ENCODE measurements at regions not wholly inside any gene's neighbourhood (a gene's known extent, or its start where the extent isn't known, plus 50 kb on each side); places are given as distances from the start of the nearest gene placed in this dataset.
"Not testable (repeated sequence)": the region's sequence is repeated elsewhere in the genome, so short reads cannot be mapped to it uniquely, and the experiment has no call there.

DNA sequence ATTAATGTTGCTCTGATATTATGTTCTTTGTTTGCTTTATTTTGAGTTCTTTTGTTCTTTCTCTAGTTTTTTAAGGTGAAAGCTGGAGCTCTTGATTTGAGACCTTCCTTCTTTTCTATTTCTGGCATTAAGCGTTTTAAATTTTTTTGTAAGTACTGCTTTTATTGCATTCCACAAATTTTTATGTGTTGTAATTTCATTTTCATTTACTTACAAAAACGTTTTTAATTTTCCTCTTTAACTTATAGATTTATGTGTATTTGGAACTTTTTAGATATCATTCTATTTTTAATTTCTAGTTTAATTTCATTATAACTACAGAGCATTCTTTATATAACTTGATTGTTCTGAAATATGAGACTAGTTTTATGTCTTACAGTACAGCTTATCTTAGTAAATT lies 395.6 kb downstream of the ETV1 start:
- Histone ChIP-seq H3K4me3 (no peak overlapping the region), H3K9me3 (ENCODE audit: low read depth, low read length) (no peaks in the 10 kb centered on the region)

DNA sequence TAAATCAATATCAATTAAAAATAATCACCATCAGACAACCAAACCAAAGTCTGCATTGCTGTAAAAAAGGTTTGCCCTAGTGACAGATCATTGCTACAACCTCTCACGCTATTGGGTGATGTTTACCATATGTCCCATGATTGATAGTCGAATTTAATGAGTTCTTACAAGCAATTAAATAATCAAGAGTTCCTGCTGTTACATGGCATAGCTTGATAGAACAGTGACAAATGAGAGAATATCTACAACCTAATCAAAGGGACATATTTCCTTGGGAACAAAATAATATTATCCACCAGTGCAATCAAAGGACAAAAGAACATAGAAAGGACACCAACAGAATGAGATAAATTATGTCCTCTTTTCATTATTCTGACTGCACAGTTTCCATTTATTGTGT lies 387.4 kb downstream of the ETV1 start:
- H3K9ac ChIP-seq (ENCODE audit: insufficient read length), result no peak overlapping the region
- H3K27ac ChIP-seq, result no peak overlapping the region
- no peak overlapping the region for H3K4me3 ChIP-seq
- DNase-seq (ENCODE audit: low read depth, low spot score), result no peak
- TF ChIP-seq EZH2 (IDR thresholded peaks at IDR 0.05), result no peak
- TF ChIP-seq FOXP2 (optimal IDR thresholded peaks at IDR 0.05; ENCODE audit: control extremely low read depth, extremely low read length, insufficient read depth), result no peak
- no peak for TF ChIP-seq POLR2AphosphoS5 (IDR thresholded peaks at IDR 0.05; ENCODE audit: borderline replicate concordance, low read depth, low read length)
- H3K9me3 ChIP-seq (ENCODE audit: low read depth, low read length), result no peaks in the 10 kb centered on the region
- H3K36me3 ChIP-seq (ENCODE audit: insufficient read depth, low read length), result no peaks in the 10 kb centered on the region

More for the DNA sequence above, 395.6 kb downstream of the ETV1 start:
- TF ChIP-seq EZH2 (IDR thresholded peaks at IDR 0.05) (no peak), POLR2AphosphoS5 (IDR thresholded peaks at IDR 0.05; ENCODE audit: borderline replicate concordance, low read depth, low read length) (no peak), FOXP2 (optimal IDR thresholded peaks at IDR 0.05; ENCODE audit: control extremely low read depth, extremely low read length, insufficient read depth) (no peak)
- H3K36me3 ChIP-seq (ENCODE audit: insufficient read depth, low read length), result no peaks in the 10 kb centered on the region
- no peak overlapping the region for H3K9ac ChIP-seq (ENCODE audit: insufficient read length)
- DNase-seq (ENCODE audit: low read depth, low spot score), result no peak
- H3K27ac ChIP-seq, result no peak overlapping the region

DNA sequence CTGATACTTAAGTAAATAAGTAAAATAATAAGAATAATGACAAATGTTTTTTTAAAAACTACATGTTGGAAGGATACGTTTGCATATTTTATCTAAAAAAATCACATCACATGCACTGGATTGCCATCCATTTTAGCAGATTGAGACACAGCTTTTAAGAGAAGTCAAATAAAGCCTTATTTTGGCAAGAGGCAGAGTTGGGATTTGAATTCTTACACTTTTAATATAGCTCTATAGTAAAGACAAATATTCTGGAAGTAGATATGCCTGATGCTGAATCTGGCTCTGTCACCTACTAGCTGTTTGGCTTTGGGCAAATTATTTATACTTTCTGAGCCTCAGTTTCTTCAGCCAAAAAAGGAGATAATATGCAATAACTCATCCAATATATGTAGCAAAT lies 386.4 kb downstream of the ETV1 start:
- Histone ChIP-seq H3K9ac (ENCODE audit: insufficient read length) (no peak overlapping the region), H3K9me3 (ENCODE audit: low read depth, low read length) (no peaks in the 10 kb centered on the region), H3K27ac (no peak overlapping the region), H3K4me3 (no peak overlapping the region), H3K36me3 (ENCODE audit: insufficient read depth, low read length) (no peaks in the 10 kb centered on the region)
- TF ChIP-seq POLR2AphosphoS5 (IDR thresholded peaks at IDR 0.05; ENCODE audit: borderline replicate concordance, low read depth, low read length) (no peak), EZH2 (IDR thresholded peaks at IDR 0.05) (no peak), FOXP2 (optimal IDR thresholded peaks at IDR 0.05; ENCODE audit: control extremely low read depth, extremely low read length, insufficient read depth) (no peak)
- DNase-seq (ENCODE audit: low read depth, low spot score), result no peak

DNA sequence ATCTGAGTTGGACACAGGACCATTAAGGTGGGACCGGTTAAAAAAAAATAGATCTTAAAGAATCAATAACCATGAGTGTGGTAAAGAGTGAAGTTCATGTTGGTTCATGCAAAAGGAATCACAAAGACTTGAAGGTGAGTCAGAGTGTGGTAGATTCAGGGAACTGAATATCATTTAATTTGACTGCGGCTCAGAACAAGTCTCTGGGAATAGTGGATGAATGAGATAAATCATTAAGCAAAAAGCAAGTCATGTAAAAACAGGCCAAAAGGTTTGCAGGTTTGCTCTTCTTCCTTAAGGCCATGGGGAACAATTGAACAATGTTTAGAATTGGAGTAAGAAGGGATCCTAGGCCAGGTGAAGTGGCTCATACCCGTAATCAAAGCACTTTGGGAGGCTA lies 385.8 kb downstream of the ETV1 start:
- H3K9ac ChIP-seq (ENCODE audit: insufficient read length), result no peak overlapping the region

DNA sequence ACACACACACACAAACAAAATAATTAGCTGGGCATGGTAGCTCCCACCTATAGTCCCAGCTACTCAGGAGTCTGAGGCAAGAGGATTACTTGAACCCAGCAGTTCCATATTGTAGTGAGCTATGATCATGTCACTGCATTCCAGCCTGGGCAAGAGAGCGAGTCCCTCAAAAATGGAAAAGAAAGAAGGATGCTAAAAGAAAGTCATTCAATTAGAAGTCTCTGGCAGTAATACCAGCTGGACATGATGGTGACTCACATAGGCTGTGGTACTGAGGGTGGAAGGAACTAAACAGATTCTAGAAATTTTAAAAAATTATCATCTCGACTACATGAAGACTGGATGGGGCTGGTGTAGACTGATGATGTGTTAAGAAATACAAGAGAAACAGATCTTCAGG lies 385.3 kb downstream of the ETV1 start:
- H3K36me3 ChIP-seq (ENCODE audit: insufficient read depth, low read length), result no peaks in the 10 kb centered on the region
- no peak overlapping the region for H3K27ac ChIP-seq
- H3K4me3 ChIP-seq, result no peak overlapping the region
- H3K9me3 ChIP-seq (ENCODE audit: low read depth, low read length), result no peaks in the 10 kb centered on the region
- DNase-seq (ENCODE audit: low read depth, low spot score), result no peak
- no peak for TF ChIP-seq POLR2AphosphoS5 (IDR thresholded peaks at IDR 0.05; ENCODE audit: borderline replicate concordance, low read depth, low read length)
- no peak for TF ChIP-seq EZH2 (IDR thresholded peaks at IDR 0.05)
- no peak for TF ChIP-seq FOXP2 (optimal IDR thresholded peaks at IDR 0.05; ENCODE audit: control extremely low read depth, extremely low read length, insufficient read depth)
- no peak overlapping the region for H3K9ac ChIP-seq (ENCODE audit: insufficient read length)

More for the DNA sequence above, 385.8 kb downstream of the ETV1 start:
- Histone ChIP-seq H3K27ac (no peak overlapping the region), H3K9me3 (ENCODE audit: low read depth, low read length) (no peaks in the 10 kb centered on the region), H3K36me3 (ENCODE audit: insufficient read depth, low read length) (no peaks in the 10 kb centered on the region), H3K4me3 (no peak overlapping the region)
- DNase-seq (ENCODE audit: low read depth, low spot score), result no peak
- no peak for TF ChIP-seq EZH2 (IDR thresholded peaks at IDR 0.05)
- no peak for TF ChIP-seq POLR2AphosphoS5 (IDR thresholded peaks at IDR 0.05; ENCODE audit: borderline replicate concordance, low read depth, low read length)
- no peak for TF ChIP-seq FOXP2 (optimal IDR thresholded peaks at IDR 0.05; ENCODE audit: control extremely low read depth, extremely low read length, insufficient read depth)

DNA sequence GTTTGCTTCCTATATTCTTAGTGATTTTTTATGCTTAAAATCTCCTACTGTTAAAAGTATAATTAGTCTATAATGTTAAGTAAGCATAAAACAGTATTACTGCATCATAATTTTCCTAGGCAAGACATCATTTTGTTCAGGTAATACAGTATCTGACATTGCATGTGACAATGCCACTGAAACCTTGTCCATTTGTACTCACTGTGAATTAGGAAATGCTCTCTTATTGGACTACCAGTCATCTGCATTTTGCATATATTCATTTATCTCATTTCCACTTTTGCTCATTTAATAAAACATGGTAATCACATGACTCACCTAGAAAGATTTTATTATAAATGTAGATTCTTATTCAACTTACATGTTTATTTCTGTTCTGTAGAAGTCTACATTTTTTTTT lies 379.1 kb downstream of the ETV1 start:
- Histone ChIP-seq H3K36me3 (ENCODE audit: insufficient read depth, low read length) (no peaks in the 10 kb centered on the region), H3K4me3 (no peak overlapping the region), H3K9me3 (ENCODE audit: low read depth, low read length) (no peaks in the 10 kb centered on the region), H3K9ac (ENCODE audit: insufficient read length) (no peak overlapping the region), H3K27ac (no peak overlapping the region)
- TF ChIP-seq EZH2 (IDR thresholded peaks at IDR 0.05) (no peak), POLR2AphosphoS5 (IDR thresholded peaks at IDR 0.05; ENCODE audit: borderline replicate concordance, low read depth, low read length) (no peak), FOXP2 (optimal IDR thresholded peaks at IDR 0.05; ENCODE audit: control extremely low read depth, extremely low read length, insufficient read depth) (no peak)
- no peak for DNase-seq (ENCODE audit: low read depth, low spot score)

DNA sequence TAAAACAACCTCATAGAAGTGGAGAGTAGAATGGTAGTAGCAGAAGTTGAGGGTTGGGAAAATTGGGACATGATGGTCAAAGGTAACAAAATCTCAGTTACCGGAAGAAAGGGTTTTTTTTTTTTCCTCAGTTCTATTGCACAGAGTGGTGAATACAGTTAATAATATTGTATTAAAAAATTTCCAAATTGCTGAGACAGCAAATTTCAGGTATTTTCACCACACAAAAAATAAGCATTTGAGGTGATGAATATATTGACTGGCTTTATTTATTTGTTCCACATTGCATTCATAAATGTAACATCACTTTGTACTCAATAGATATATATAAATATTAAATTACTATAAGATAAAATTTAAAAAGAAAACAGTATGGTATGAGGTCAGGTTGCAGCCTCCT lies 373.8 kb downstream of the ETV1 start:
- H3K4me3 ChIP-seq, result no peak overlapping the region
- no peak overlapping the region for H3K27ac ChIP-seq
- H3K36me3 ChIP-seq (ENCODE audit: insufficient read depth, low read length), result no peaks in the 10 kb centered on the region
- H3K9me3 ChIP-seq (ENCODE audit: low read depth, low read length), result no peaks in the 10 kb centered on the region
- no peak overlapping the region for H3K9ac ChIP-seq (ENCODE audit: insufficient read length)
- DNase-seq (ENCODE audit: low read depth, low spot score), result no peak
- TF ChIP-seq FOXP2 (optimal IDR thresholded peaks at IDR 0.05; ENCODE audit: control extremely low read depth, extremely low read length, insufficient read depth) (no peak), POLR2AphosphoS5 (IDR thresholded peaks at IDR 0.05; ENCODE audit: borderline replicate concordance, low read depth, low read length) (no peak), EZH2 (IDR thresholded peaks at IDR 0.05) (no peak)

DNA sequence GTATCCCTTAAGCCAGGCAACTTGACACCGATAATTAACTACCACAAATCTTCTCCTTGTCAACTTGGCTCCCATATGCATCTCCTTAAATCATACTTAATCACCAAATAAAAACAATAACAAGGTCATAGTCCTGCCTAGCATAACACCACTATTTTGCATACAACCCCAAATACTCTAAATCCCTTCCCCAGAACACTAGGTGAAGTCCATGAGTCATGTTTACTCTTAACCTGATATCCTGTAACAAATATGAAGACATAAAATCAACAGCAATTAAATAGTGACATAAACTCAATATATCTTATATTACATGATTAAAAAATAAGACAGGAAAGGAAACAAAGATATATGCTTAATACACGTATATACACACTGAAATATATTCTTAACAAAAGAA lies 362.0 kb downstream of the ETV1 start:
- DNase-seq (ENCODE audit: low read depth, low spot score), result no peak
- H3K9me3 ChIP-seq (ENCODE audit: low read depth, low read length), result no peaks in the 10 kb centered on the region

DNA sequence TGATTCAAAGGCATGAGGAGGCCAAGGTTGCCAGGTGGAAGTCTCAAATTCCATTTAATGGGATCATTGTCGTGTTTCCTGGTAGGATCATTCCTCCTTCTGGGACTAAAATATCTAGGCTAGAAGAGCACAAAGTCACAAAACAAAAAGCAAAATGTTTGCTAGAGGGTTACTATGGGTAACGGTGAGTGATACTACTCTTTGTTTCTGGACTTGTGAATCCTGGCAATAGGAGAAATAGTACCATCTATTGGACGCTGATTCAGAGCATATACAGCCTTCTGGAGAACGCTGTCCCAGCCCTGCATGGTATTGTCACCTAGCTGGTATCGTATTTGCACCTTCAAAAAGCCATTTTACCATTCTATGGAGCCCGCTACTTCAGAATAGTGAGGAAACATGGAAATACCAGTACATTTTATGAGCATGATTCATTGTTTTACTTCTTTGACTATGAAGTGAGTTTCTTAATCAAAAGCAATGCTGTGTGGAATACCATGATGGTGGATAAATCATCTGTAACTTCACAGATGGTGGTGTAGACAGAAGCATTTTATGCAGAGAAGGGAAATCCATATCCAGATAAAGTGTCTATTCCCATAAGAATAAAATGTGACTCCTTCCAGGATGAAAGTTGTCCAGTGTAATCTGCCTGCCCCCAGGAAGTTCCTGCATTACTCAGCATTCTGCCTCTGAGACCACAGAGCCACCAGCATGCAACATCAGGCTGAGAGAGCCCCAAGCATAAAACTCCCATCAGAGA lies 361.0 kb downstream of the ETV1 start:
- DNase-seq (ENCODE audit: low read depth, low spot score), result no peak
- Histone ChIP-seq H3K9me3 (ENCODE audit: low read depth, low read length) (no peaks in the 10 kb centered on the region), H3K4me3 (no peak overlapping the region), H3K27ac (no peak overlapping the region), H3K36me3 (ENCODE audit: insufficient read depth, low read length) (no peaks in the 10 kb centered on the region), H3K9ac (ENCODE audit: insufficient read length) (no peak overlapping the region)
- TF ChIP-seq POLR2AphosphoS5 (IDR thresholded peaks at IDR 0.05; ENCODE audit: borderline replicate concordance, low read depth, low read length), result no peak
- TF ChIP-seq FOXP2 (optimal IDR thresholded peaks at IDR 0.05; ENCODE audit: control extremely low read depth, extremely low read length, insufficient read depth), result no peak
- TF ChIP-seq EZH2 (IDR thresholded peaks at IDR 0.05), result no peak

More for the DNA sequence above, 362.0 kb downstream of the ETV1 start:
- Histone ChIP-seq H3K9ac (ENCODE audit: insufficient read length) (no peak overlapping the region), H3K36me3 (ENCODE audit: insufficient read depth, low read length) (no peaks in the 10 kb centered on the region), H3K27ac (no peak overlapping the region), H3K4me3 (no peak overlapping the region)
- no peak for TF ChIP-seq FOXP2 (optimal IDR thresholded peaks at IDR 0.05; ENCODE audit: control extremely low read depth, extremely low read length, insufficient read depth)

DNA sequence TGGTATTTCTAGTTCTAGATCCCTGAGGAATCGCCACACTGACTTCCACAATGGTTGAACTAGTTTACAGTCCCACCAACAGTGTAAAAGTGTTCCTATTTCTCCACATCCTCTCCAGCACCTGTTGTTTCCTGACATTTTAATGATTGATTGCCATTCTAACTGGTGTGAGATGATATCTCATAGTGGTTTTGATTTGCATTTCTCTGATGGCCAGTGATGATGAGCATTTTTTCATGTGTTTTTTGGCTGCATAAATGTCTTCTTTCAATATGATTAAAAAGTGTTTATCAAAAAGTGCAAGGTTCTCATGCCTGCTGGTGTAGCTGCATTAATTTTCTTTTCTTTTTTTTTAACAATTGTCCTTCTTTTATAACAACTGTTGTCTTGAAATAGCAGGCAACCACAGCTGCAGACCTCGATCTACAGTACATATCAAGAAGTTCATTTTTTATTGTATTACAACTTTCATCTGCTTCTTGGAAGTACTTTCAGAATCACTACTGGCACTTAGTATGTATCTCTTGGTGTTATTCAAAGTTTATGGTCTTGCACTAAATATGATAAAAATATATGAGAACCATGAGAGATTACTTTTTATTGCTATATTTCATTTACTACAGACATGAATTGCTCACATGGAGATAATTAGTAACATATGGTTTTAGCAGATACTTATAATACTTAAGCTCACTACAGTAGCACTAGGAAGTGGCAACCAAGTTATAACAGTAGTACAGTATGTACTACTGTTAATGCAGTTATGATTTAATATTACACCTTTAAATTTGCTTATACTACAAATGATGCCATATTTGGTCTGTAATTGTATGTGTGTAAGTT lies 358.0 kb downstream of the ETV1 start:
- not testable (repeated sequence) for H3K36me3 ChIP-seq (ENCODE audit: insufficient read depth, low read length); H3K9ac ChIP-seq (ENCODE audit: insufficient read length); H3K9me3 ChIP-seq (ENCODE audit: low read depth, low read length); H3K4me3 ChIP-seq; H3K27ac ChIP-seq
- peak; percentile 12 for DNase-seq (ENCODE audit: low read depth, low spot score)
